K562 (cell line): ENCODE measurements at regions not wholly inside any gene's neighbourhood (a gene's known extent, or its start where the extent isn't known, plus 50 kb on each side); places are given as distances from the start of the nearest gene placed in this dataset.
"Not testable (repeated sequence)": the region's sequence is repeated elsewhere in the genome, so short reads cannot be mapped to it uniquely, and the experiment has no call there.

Source experiments
- ATAC-seq: fragments of 200-7000 bp; cut with Tn5 transposase; 3 replicates; pipeline ENCODE4 v1.9.1; 2020; ENCODE audit warnings: moderate library complexity
- BruUV-seq: library from RNA; stranded (reverse); fragments of 400-500 nt; replicated peaks from 2 replicates; lab custom pipeline; 2021; lab: Mats Ljungman, UMichigan
- CTCF ChIA-PET: fragments of 300-600 bp; formaldehyde crosslinking; extraction: SDS; loops from one replicate; lab custom pipeline; 2021; ENCODE audit warnings: low intra/inter-chr PET ratio; lab: Yijun Ruan, JAX
- POLR2A ChIA-PET: fragments of 300-600, 350-650 bp; sonication (Branson Sonifier 250); formaldehyde crosslinking; extraction: SDS; loops from one replicate; lab custom pipeline; 2021; ENCODE audit warnings: antibody characterized with exemption, inconsistent platforms; lab: Yijun Ruan, JAX
- DNase-seq, 4 experiments: peaks; one replicate each; pipeline versions ENCODE4 v3.0.0 to v3.0.0-alpha.2; 2011 to 2018; ENCODE audit warnings: low spot score in 3 of 4, mixed read lengths in 3 of 4; ENCODE audit errors: extremely low read depth in 1 of 4
- FAIRE-seq: peaks from 2 replicates; lab custom pipeline; 2011; peaks lifted over from hg19 to GRCh38; lab: Jason Lieb, UNC
- H2AFZ ChIP-seq: 2 replicates; pipeline ENCODE4 v1.6.0; 2011; ENCODE audit warnings: low read depth, low read length, control low read depth, inconsistent platforms
- H3K27ac ChIP-seq: fragments of 200-600 bp; 3 replicates; pipeline ENCODE4 v1.8.0; 2011; ENCODE audit warnings: low read depth, mild to moderate bottlenecking, control low read depth, inconsistent platforms, low read length, moderate library complexity, mixed read lengths; ENCODE audit errors: extremely low read depth
- H3K27me3 ChIP-seq, 2 experiments: fragments of 300-600 bp in 1 of 2; 2 replicates in 1 of 2; 3 replicates in 1 of 2; pipeline versions ENCODE4 v1.6.0 to v1.8.0; 2011; ENCODE audit warnings: inconsistent platforms in 2 of 2, low read length in 2 of 2, mild to moderate bottlenecking in 1 of 2, mixed read lengths in 1 of 2, moderate library complexity in 1 of 2; ENCODE audit not compliant: control insufficient read depth in 2 of 2, insufficient read depth in 2 of 2
- H3K36me3 ChIP-seq: fragments of 300-600 bp; 3 replicates; pipeline ENCODE4 v1.8.0; 2011; ENCODE audit warnings: mild to moderate bottlenecking, low read length, inconsistent platforms; ENCODE audit not compliant: control insufficient read depth, insufficient read depth
- H3K4me1 ChIP-seq, 2 experiments: fragments of 200-600 bp in 1 of 2; replicated peaks in 1 of 2; 2 replicates in 1 of 2; 3 replicates in 1 of 2; pipeline versions ENCODE4 v1.5.1 to v1.8.0; 2011; ENCODE audit warnings: inconsistent platforms in 2 of 2, low read length in 2 of 2, mild to moderate bottlenecking in 1 of 2, mixed read lengths in 1 of 2, moderate library complexity in 1 of 2; ENCODE audit not compliant: control insufficient read depth in 2 of 2, insufficient read depth in 2 of 2
- H3K4me2 ChIP-seq: 2 replicates; pipeline ENCODE4 v1.6.1; 2011; ENCODE audit warnings: low read length, control low read depth, inconsistent platforms, mixed read lengths; ENCODE audit not compliant: insufficient read depth
- H3K4me3 ChIP-seq: fragments of 200-600 bp; sonication (generic), shearing (Covaris generic); 2 replicates; pipeline ENCODE4 v1.5.1; 2016; ENCODE audit warnings: control low read depth, inconsistent platforms
- H3K79me2 ChIP-seq: fragments of 200-600 bp; 3 replicates; pipeline ENCODE4 v1.8.0; 2011; ENCODE audit warnings: low read length, inconsistent platforms; ENCODE audit not compliant: control insufficient read depth, insufficient read depth
- H3K9ac ChIP-seq, 2 experiments: 2 replicates each; pipeline versions ENCODE4 v1.6.0 to v1.6.1; 2011; ENCODE audit warnings: low read depth in 2 of 2, low read length in 2 of 2, control low read depth in 1 of 2, inconsistent platforms in 1 of 2, mild to moderate bottlenecking in 1 of 2, mixed read lengths in 1 of 2; ENCODE audit not compliant: insufficient read depth in 1 of 2
- H3K9me1 ChIP-seq: one replicate; pipeline ENCODE4 v1.6.0; 2011; ENCODE audit warnings: inconsistent platforms, mild to moderate bottlenecking, low read length, moderate library complexity; ENCODE audit not compliant: control insufficient read depth, insufficient read depth
- H3K9me3 ChIP-seq: replicated peaks from 2 replicates; pipeline ENCODE4 v1.5.1; 2011; ENCODE audit warnings: low read depth, low read length, inconsistent platforms; ENCODE audit not compliant: control insufficient read depth, insufficient read depth
- H4K20me1 ChIP-seq: replicated peaks from 2 replicates; pipeline ENCODE4 v1.6.1; 2011; ENCODE audit warnings: low read length, inconsistent platforms, mixed read lengths; ENCODE audit not compliant: control insufficient read depth, insufficient read depth
- WGBS: fragments of 100-300 bp; shearing (Covaris generic); methylation state at CpG from one replicate; pipeline ENCODE4 v1.1.6; 2016; ENCODE audit warnings: low coverage, mixed read lengths; ENCODE audit not compliant: insufficient coverage; ENCODE audit errors: missing lambda C conversion rate; 5-methylcytosine and 5-hydroxymethylcytosine counted together
- in situ Hi-C: fragments of 300-500 bp; cut with MboI; formaldehyde crosslinking; loops from 4 replicates; pipeline ENCODE4 v1.15.0; 2018; ENCODE audit warnings: inconsistent platforms, mixed read lengths
- intact Hi-C: fragments of 100-400 bp; cut with micrococcal nuclease; formaldehyde crosslinking; loops from 2 replicates; pipeline ENCODE4 v1.14.2; 2022
- TF ChIP-seq, protein P1 (sequence below), 3 experiments: IDR thresholded peaks in 2 of 3; conservative IDR thresholded peaks in 1 of 3; 2 replicates each; pipeline ENCODE4 v1.5.1; 2011 to 2012; ENCODE audit warnings: low read length in 3 of 3, mild to moderate bottlenecking in 3 of 3, control low read depth in 2 of 3, improper control_type of control experiment in 1 of 3, inconsistent platforms in 1 of 3, low read depth in 1 of 3, mixed read lengths in 1 of 3, moderate library complexity in 1 of 3; ENCODE audit not compliant: insufficient read depth in 2 of 3

DNA sequence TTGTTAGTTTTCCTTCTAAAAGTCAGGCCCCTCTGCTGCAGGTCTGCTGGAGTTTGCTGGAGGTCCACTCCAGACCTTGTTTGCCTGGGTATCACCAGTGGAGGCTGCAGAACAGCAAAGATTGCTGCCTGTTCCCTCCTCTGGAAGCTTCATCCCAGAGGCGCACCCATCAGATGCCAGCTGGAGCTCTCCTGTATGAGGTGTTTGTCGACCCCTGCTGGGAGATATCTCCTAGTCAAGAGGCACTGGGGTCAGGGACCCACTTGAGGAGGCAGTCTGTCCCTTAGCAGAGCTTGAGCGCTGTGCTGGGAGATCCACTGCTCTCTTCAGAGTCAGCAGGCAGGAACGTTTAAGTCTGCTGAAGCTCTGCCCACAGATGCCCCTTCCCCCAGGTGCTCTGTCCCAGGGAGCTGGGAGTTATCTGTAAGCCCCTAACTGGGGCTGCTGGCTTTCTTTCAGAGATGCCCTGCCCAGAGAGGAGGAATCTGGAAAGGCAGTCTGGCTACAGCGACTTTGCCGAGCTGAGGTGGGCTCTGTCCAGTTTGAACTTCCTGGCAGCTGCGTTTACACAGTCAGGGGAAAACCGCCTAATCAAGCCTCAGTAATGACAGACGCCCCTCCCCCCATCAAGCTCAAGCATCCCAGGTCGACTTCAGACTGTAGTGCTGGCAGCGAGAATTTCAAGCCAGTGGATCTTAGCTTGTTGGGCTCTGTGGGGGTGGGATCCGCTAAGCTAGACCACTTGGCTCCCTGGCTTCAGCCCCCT, 49.9 kb upstream of the PGBD5 start:
- H2AFZ ChIP-seq, H3K79me2 ChIP-seq, intact Hi-C loops, H3K9ac ChIP-seq, FAIRE-seq, H3K4me1 ChIP-seq, H3K36me3 ChIP-seq, in situ Hi-C loops, H3K27ac ChIP-seq, H4K20me1 ChIP-seq, CTCF ChIA-PET, BruUV-seq, H3K9me3 ChIP-seq, H3K4me2 ChIP-seq, H3K4me3 ChIP-seq, ATAC-seq, H3K9me1 ChIP-seq: not testable (repeated sequence)
- WGBS: under 1% methylated on average over 12 of the region's 12 CpGs
- peaks cover 2 to 11% of the 10 kb centered on the region in 2 experiments; a peak in 3 of 5 replicates for H3K27me3 ChIP-seq
- DNase-seq: peak in 1 of 4 experiments; percentile 6
- POLR2A ChIA-PET: interaction anchor here (0.6 to 1.2 kb wide), 3 partner anchors 9 to 401 kb away, joined by 3 to 4 read pairs (median 4); no protein-coding TSS in a partner anchor
- TF ChIP-seq, protein P1, sequence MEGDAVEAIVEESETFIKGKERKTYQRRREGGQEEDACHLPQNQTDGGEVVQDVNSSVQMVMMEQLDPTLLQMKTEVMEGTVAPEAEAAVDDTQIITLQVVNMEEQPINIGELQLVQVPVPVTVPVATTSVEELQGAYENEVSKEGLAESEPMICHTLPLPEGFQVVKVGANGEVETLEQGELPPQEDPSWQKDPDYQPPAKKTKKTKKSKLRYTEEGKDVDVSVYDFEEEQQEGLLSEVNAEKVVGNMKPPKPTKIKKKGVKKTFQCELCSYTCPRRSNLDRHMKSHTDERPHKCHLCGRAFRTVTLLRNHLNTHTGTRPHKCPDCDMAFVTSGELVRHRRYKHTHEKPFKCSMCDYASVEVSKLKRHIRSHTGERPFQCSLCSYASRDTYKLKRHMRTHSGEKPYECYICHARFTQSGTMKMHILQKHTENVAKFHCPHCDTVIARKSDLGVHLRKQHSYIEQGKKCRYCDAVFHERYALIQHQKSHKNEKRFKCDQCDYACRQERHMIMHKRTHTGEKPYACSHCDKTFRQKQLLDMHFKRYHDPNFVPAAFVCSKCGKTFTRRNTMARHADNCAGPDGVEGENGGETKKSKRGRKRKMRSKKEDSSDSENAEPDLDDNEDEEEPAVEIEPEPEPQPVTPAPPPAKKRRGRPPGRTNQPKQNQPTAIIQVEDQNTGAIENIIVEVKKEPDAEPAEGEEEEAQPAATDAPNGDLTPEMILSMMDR (IDR thresholded peaks at IDR 0.05 in 2 of 3, conservative IDR thresholded peaks at IDR 0.05 in 1 of 3; ENCODE audit: insufficient read depth in 2 of 3, low read depth in 1 of 3, low read length in 3 of 3): 0 out of 6 replicates have a peak, but pooled peaks of 1 of the 3 experiments have one; percentile 1
